Esophagus (tissue), 2 donors: ENCODE measurements at regions not wholly inside any gene's neighbourhood (a gene's known extent, or its start where the extent isn't known, plus 50 kb on each side); places are given as distances from the start of the nearest gene placed in this dataset.

Source experiments
- H3K27ac ChIP-seq, 2 donors: one replicate each; pipeline ENCODE4 v1.5.1; 2013; ENCODE audit warnings: low read depth in 2 of 2, mild to moderate bottlenecking in 2 of 2, inconsistent platforms in 1 of 2, low read length in 1 of 2, moderate library complexity in 1 of 2
- H3K27me3 ChIP-seq, 2 donors: one replicate each; pipeline ENCODE4 v1.6.1; 2013; ENCODE audit warnings: low read length in 2 of 2, control low read depth in 1 of 2, mild to moderate bottlenecking in 1 of 2; ENCODE audit not compliant: insufficient read depth in 2 of 2, control insufficient read depth in 1 of 2
- H3K36me3 ChIP-seq, 2 donors: one replicate each; pipeline ENCODE4 v1.6.1; 2013; ENCODE audit warnings: low read length in 1 of 2; ENCODE audit not compliant: control insufficient read depth in 2 of 2, insufficient read depth in 2 of 2
- H3K4me1 ChIP-seq, 2 donors: one replicate each; pipeline ENCODE4 v1.6.1; 2013; ENCODE audit warnings: low read length in 1 of 2; ENCODE audit not compliant: control insufficient read depth in 2 of 2, insufficient read depth in 2 of 2
- H3K4me3 ChIP-seq, 2 donors: one replicate each; pipeline ENCODE4 v1.5.1; 2013; ENCODE audit warnings: low read length in 2 of 2, mild to moderate bottlenecking in 2 of 2, low read depth in 1 of 2, moderate library complexity in 1 of 2
- H3K9me3 ChIP-seq, 2 donors: one replicate each; pipeline ENCODE4 v1.6.1; 2013; ENCODE audit warnings: mild to moderate bottlenecking in 2 of 2, low read depth in 1 of 2, low read length in 1 of 2, moderate library complexity in 1 of 2; ENCODE audit not compliant: control insufficient read depth in 2 of 2, insufficient read depth in 1 of 2
- WGBS, 2 donors: extraction: QIAGEN DNeasy Blood & Tissue Kit; methylation state at CpG; one replicate each; pipeline ENCODE4 v1.1.7; 2013; 5-methylcytosine and 5-hydroxymethylcytosine counted together
- donor health status: healthy with polysubstance abuse.
- donor health status: Bipolar disorder and iron deficiency.

DNA sequence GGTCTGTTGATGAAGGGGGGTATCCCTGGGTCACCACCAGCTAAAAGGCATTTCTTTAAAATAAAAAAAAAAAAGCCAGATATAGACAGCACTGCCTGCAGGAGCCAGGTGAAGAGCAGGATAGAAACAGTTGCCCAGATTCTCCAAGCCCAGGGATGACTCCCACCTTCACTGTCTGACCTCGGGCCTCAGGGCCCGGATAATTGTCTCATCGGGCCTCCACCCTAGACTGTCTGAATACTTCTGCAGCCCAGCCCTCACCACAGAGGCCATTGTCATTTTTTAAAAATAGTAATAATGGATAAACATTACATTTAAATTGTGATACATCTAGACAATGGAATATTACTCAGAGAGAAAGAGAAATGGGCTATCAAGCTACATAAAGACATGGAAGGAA is 92.8 kb upstream of the TNRC6C start:
- Histone ChIP-seq H3K27ac (no peak overlapping the region), H3K4me3 (no peak overlapping the region), H3K36me3 (no peaks in the 10 kb centered on the region), H3K4me1 (peaks cover 2 to 7% of the 10 kb centered on the region in 2 donors), H3K27me3 (no peaks in the 10 kb centered on the region), H3K9me3 (no peaks in the 10 kb centered on the region)
- 59 to 74% methylated on average over 3 of the region's 3 CpGs for WGBS, 2 donors

GRCh38 chr17:77867308-77867781 is 91.2 kb upstream of the TNRC6C start:
- WGBS, 2 donors = 74 to 75% methylated on average over 5 of the region's 5 CpGs
- no peaks in the 10 kb centered on the region for H3K36me3 ChIP-seq
- no peak overlapping the region for H3K27ac ChIP-seq
- peaks cover 2 to 7% of the 10 kb centered on the region in 2 donors for H3K4me1 ChIP-seq
- no peaks in the 10 kb centered on the region for H3K27me3 ChIP-seq
- H3K4me3 ChIP-seq = no peak overlapping the region
- no peaks in the 10 kb centered on the region for H3K9me3 ChIP-seq

GRCh38 chr17:77867976-77868713 is 90.4 kb upstream of the TNRC6C start:
- H3K27me3 ChIP-seq = no peaks in the 10 kb centered on the region
- 86 to 87% methylated on average over 19 of the region's 19 CpGs for WGBS, 2 donors

GRCh38 chr17:77869041-77869599 is 89.4 kb upstream of the TNRC6C start:
- H3K9me3 ChIP-seq = no peaks in the 10 kb centered on the region
- no peaks in the 10 kb centered on the region for H3K36me3 ChIP-seq
- H3K4me1 ChIP-seq = peaks cover 2 to 8% of the 10 kb centered on the region in 2 donors
- 67 to 69% methylated on average over 11 of the region's 11 CpGs for WGBS, 2 donors
- H3K27ac ChIP-seq = no peak overlapping the region
- no peaks in the 10 kb centered on the region for H3K27me3 ChIP-seq
- H3K4me3 ChIP-seq = no peak overlapping the region

More at GRCh38 chr17:77867976-77868713, 90.4 kb upstream of the TNRC6C start:
- H3K4me1 ChIP-seq = peaks cover 2 to 12% of the 10 kb centered on the region in 2 donors
- H3K36me3 ChIP-seq = no peaks in the 10 kb centered on the region
- H3K27ac ChIP-seq = no peak overlapping the region
- no peak overlapping the region for H3K4me3 ChIP-seq
- no peaks in the 10 kb centered on the region for H3K9me3 ChIP-seq

DNA sequence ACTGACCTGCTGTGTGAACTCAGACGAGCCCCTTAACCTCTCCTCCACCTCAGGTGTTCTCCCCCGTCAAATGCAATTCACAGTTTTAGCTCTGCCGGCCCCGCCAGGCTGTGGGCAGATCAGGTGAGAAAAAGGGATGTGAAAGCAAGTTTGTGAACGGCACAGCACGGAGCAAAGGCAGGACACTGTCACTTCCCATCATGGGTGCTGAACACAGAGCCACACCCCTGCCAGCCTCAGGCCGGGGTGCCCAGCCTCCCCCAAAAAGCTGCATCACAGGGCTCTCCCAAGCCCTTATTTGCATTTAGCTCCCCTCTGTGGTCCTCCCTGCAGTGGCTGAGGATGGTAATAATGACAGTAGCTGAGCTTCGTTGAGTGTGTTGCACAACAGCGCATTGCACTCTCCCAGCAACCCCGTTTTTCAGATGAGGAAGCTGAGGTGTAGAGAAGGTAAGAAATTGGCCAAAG is 88.8 kb upstream of the TNRC6C start:
- Histone ChIP-seq H3K4me1 (peaks cover 2 to 5% of the 10 kb centered on the region in 2 donors), H3K27me3 (no peaks in the 10 kb centered on the region), H3K9me3 (no peaks in the 10 kb centered on the region), H3K36me3 (no peaks in the 10 kb centered on the region), H3K4me3 (no peak overlapping the region), H3K27ac (no peak overlapping the region)
- 51 to 62% methylated on average over 10 of the region's 10 CpGs for WGBS, 2 donors

DNA sequence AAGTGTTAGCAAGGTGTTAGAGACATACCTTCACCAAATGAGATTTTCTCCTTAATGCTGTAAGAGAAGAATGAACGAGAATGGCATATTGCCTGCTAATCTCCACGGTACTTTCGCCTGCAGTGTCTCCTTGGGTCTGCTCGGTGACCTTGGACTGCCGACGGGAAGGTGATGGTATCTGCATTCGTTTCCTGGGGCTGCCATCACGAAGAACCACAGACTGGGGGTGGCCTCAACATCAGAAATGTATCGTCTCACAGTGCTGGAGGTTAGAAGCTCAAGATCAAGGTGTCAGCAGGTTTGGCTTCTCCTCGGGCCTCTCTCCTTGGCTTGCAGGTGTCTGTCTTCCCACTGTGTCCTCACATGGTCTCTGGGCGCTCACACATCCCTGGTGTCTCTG is 86.3 kb upstream of the TNRC6C start:
- Histone ChIP-seq H3K27ac (no peak overlapping the region), H3K4me3 (no peak overlapping the region), H3K36me3 (no peaks in the 10 kb centered on the region), H3K27me3 (no peaks in the 10 kb centered on the region), H3K9me3 (peaks cover 0 to 6% of the 10 kb centered on the region in 2 donors), H3K4me1 (peaks cover 2 to 5% of the 10 kb centered on the region in 2 donors)
- 70 to 80% methylated on average over 11 of the region's 11 CpGs for WGBS, 2 donors

GRCh38 chr17:77872714-77873499 is 85.6 kb upstream of the TNRC6C start:
- H3K27ac ChIP-seq = no peak overlapping the region
- WGBS, 2 donors = 74 to 80% methylated on average over 28 of the region's 28 CpGs
- H3K27me3 ChIP-seq = no peaks in the 10 kb centered on the region
- no peaks in the 10 kb centered on the region for H3K36me3 ChIP-seq
- no peak overlapping the region for H3K4me3 ChIP-seq
- H3K9me3 ChIP-seq = peaks cover 0 to 6% of the 10 kb centered on the region in 2 donors
- H3K4me1 ChIP-seq = peaks cover 2 to 5% of the 10 kb centered on the region in 2 donors

DNA sequence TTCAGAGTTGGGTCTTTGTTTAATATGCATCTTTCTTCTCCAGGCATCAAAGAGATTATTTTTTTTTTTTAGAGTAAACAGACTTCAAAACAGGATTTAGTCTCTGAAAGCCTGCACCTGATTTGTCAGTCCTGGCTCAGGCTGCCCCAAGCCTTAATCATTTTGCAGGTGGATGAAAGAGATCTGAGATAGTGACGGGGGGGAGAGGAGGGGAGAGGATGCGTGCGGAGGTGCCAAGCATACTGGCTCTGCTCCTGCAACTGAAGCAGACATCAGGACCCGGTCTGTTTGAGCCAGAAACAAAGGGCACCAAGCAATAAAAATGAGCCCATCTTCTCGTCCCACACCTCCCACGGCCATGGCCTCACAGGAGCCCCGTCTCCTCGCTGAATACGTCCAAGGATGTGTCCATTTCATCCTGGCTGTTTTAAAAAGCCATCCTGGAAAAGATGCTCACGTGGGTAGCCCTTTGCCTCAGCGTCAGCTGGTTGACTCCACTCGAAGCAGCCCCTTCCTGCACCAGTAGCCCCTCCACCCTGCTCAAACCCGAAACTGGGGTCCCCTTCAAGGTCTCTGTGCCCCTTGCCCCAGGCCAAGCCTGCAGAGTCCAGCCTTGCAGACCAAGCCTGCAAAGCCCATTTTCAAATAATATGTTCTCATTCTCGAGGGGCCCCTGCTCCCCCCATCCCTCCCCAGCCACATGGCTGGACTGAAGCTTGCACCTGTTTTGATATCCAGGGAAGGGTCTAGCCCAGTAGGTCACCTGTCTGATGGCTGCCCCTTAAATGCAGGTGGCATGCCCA is 84.8 kb upstream of the TNRC6C start:
- Histone ChIP-seq H3K36me3 (no peaks in the 10 kb centered on the region), H3K9me3 (peaks cover 0 to 6% of the 10 kb centered on the region in 2 donors), H3K4me1 (peaks cover 0 to 5% of the 10 kb centered on the region in 2 donors), H3K4me3 (no peak overlapping the region), H3K27ac (no peak overlapping the region), H3K27me3 (no peaks in the 10 kb centered on the region)
- 54 to 63% methylated on average over 14 of the region's 14 CpGs for WGBS, 2 donors
